ENCODE measurements at regions not wholly inside any gene's neighbourhood (a gene's known extent, or its start where the extent isn't known, plus 50 kb on each side); places are given as distances from the start of the nearest gene placed in this dataset.

DNA sequence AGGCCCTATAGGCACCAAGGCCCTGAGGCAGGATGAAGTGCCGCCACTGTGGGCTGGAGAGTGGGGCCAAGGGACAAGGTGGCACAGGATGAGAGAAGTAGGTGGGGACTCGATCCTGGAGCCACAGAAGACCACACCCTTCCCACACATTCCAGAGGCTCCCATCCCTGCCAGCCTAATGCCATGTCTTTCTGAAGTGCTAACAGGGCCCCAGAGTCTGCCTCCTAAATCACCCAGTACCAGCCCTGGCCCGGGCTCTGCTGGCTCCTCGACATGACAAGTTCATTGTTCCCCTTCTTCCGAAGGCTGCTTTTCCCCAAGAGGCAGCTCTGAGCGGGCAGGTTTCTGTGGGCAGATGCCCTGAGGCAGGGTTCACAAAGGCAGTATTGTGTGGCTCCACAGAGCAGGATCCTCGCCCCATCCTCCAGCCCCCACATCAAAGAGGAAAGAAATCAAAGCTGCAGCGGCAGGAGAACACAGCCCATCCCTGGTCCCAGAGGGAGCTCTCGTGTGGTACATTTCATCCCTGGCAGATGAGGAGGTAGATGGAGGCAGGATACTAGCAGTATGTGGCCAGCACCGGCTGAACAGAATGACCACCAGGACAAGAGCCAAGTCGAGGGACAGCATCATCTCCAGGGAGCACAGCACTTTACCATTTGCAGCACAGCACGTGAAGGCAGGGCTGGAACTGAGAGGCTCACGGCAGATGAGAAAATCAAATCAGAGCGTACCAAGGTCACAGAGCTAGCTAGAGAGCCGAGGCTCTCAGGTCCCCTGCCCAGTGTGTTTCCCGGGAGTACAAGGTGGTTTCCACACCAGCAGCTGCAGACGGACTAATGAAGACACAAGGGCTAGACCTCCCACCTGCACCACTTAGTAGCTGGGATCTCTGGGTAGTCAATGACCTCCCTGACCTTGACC lies 64.8 kb downstream of the SYF2 start (continued):
- TF ChIP-seq, protein P1, sequence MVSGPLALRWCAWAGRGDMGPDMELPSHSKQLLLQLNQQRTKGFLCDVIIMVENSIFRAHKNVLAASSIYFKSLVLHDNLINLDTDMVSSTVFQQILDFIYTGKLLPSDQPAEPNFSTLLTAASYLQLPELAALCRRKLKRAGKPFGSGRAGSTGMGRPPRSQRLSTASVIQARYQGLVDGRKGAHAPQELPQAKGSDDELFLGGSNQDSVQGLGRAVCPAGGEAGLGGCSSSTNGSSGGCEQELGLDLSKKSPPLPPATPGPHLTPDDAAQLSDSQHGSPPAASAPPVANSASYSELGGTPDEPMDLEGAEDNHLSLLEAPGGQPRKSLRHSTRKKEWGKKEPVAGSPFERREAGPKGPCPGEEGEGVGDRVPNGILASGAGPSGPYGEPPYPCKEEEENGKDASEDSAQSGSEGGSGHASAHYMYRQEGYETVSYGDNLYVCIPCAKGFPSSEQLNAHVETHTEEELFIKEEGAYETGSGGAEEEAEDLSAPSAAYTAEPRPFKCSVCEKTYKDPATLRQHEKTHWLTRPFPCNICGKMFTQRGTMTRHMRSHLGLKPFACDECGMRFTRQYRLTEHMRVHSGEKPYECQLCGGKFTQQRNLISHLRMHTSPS (CRISPR knock-in tag; IDR thresholded peaks at IDR 0.05; ENCODE audit: low read depth): peak; percentile 68; the same call in 1 of the 2 replicates
- TF ChIP-seq SYNCRIP (IDR thresholded peaks at IDR 0.05; ENCODE audit: insufficient read depth, low read depth, low read length) (no peak), ZBTB44 (CRISPR knock-in tag; IDR thresholded peaks at IDR 0.05) (no peak), RBM39 (IDR thresholded peaks at IDR 0.05; ENCODE audit: low read depth, low read length, poor library complexity, severe bottlenecking) (peak; percentile 35), HIVEP1 (CRISPR knock-in tag; IDR thresholded peaks at IDR 0.05) (no peak), BORCS8-MEF2B (CRISPR knock-in tag; IDR thresholded peaks at IDR 0.05) (peak; percentile 20; the same call in 1 of the 2 replicates), ZFP36L2 (CRISPR knock-in tag; IDR thresholded peaks at IDR 0.05) (no peak), NFE2 (CRISPR knock-in tag; IDR thresholded peaks at IDR 0.05) (no peak), ZNF768 (CRISPR knock-in tag; IDR thresholded peaks at IDR 0.05) (peak; percentile 56; the same call in 1 of the 2 replicates), RELA (CRISPR knock-in tag; IDR thresholded peaks at IDR 0.05) (peak; percentile 79; the same call in 1 of the 2 replicates), ISX (CRISPR knock-in tag; conservative IDR thresholded peaks at IDR 0.05) (no peak), FOXO1 (CRISPR knock-in tag; IDR thresholded peaks at IDR 0.05) (peak; percentile 79), NFIC (IDR thresholded peaks at IDR 0.05; ENCODE audit: low read length) (0 out of 2 replicates have a peak, but pooled peaks have one; percentile 16), CENPX (CRISPR knock-in tag; IDR thresholded peaks at IDR 0.05) (no peak), ZNF337 (CRISPR knock-in tag; IDR thresholded peaks at IDR 0.05; ENCODE audit: borderline replicate concordance, low read depth) (no peak), SOX6 (IDR thresholded peaks at IDR 0.05) (no peak), SOX6 (CRISPR knock-in tag; IDR thresholded peaks at IDR 0.05) (peak; percentile 84), TOE1 (CRISPR knock-in tag; IDR thresholded peaks at IDR 0.05) (no peak; the same call in 1 of the 2 replicates)
- TF ChIP-seq, protein P2, sequence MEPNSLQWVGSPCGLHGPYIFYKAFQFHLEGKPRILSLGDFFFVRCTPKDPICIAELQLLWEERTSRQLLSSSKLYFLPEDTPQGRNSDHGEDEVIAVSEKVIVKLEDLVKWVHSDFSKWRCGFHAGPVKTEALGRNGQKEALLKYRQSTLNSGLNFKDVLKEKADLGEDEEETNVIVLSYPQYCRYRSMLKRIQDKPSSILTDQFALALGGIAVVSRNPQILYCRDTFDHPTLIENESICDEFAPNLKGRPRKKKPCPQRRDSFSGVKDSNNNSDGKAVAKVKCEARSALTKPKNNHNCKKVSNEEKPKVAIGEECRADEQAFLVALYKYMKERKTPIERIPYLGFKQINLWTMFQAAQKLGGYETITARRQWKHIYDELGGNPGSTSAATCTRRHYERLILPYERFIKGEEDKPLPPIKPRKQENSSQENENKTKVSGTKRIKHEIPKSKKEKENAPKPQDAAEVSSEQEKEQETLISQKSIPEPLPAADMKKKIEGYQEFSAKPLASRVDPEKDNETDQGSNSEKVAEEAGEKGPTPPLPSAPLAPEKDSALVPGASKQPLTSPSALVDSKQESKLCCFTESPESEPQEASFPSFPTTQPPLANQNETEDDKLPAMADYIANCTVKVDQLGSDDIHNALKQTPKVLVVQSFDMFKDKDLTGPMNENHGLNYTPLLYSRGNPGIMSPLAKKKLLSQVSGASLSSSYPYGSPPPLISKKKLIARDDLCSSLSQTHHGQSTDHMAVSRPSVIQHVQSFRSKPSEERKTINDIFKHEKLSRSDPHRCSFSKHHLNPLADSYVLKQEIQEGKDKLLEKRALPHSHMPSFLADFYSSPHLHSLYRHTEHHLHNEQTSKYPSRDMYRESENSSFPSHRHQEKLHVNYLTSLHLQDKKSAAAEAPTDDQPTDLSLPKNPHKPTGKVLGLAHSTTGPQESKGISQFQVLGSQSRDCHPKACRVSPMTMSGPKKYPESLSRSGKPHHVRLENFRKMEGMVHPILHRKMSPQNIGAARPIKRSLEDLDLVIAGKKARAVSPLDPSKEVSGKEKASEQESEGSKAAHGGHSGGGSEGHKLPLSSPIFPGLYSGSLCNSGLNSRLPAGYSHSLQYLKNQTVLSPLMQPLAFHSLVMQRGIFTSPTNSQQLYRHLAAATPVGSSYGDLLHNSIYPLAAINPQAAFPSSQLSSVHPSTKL (CRISPR knock-in tag; IDR thresholded peaks at IDR 0.05): peak; percentile 82
- TF ChIP-seq, protein P3, sequence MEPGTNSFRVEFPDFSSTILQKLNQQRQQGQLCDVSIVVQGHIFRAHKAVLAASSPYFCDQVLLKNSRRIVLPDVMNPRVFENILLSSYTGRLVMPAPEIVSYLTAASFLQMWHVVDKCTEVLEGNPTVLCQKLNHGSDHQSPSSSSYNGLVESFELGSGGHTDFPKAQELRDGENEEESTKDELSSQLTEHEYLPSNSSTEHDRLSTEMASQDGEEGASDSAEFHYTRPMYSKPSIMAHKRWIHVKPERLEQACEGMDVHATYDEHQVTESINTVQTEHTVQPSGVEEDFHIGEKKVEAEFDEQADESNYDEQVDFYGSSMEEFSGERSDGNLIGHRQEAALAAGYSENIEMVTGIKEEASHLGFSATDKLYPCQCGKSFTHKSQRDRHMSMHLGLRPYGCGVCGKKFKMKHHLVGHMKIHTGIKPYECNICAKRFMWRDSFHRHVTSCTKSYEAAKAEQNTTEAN (CRISPR knock-in tag; conservative IDR thresholded peaks at IDR 0.05): no peak

Measured in HepG2 (cell line).